ENCODE measurements at regions not wholly inside any gene's neighbourhood (a gene's known extent, or its start where the extent isn't known, plus 50 kb on each side); places are given as distances from the start of the nearest gene placed in this dataset.
A peak's percentile ranks its signal among the peaks of the same experiment; 100 is the strongest.
"Not testable (repeated sequence)": the region's sequence is repeated elsewhere in the genome, so short reads cannot be mapped to it uniquely, and the experiment has no call there.

DNA sequence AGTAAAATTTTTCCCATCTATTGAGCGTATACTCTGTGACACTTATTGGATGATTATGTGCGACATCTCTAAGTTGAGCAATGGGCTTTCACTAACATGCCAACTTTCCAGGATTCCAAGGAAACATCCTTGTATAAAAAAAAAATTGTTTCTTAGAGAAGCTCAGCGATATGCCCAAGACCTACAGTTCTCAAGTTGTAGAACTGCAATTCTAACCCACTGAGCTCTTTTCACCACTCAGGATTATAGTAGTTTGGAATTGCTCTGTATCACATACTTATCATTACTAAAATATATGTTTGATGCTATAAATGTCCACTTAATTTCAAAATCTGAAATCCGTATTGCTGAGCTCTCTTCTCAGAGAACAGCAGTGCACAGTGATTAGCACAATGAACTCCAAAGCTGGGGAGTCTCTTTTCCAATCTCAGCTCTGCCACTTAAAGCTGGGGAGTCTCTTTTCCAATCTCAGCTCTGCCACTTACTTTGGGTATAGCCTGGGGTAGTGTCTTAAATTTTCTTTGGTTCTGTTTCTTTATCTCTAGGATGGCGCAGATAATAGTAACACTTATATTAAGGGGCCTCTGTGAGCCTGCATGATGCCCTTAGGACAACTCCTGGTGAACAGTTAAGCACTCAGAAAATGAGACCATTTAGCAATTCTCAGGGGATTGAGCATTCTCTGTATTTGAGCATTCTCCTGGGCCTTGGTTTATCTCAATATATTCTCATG, 1722.2 kb upstream of the AGA start:
- DNase-seq = no peak

GRCh38 chr4:179165000-179165738, 1722.9 kb upstream of the AGA start:
- DNase-seq = no peak

- no peak for DNase-seq
Measured at GRCh38 chr4:179165862-179166261, 1723.6 kb upstream of the AGA start.

DNA sequence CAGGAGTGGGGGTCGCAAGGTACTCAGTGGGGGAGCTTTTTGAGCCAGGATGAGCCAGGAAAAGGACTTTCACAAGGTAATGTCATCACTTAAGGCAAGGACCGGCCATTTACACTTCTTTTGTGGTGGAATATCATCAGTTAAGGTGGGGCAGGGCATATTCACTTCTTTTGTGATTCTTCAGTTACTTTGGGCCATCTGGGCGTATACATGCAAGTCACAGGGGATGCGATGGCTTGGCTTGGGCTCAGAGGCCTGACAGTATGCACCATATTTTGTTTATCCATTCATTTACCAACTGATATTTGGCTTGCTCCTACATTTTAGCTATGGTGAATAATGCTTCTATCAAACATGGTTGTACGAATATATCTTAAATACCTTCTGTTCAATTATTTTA, 1728.1 kb upstream of the AGA start:
- not testable (repeated sequence) for DNase-seq

- no peak for DNase-seq
Measured at GRCh38 chr4:179182741-179183140, 1740.5 kb upstream of the AGA start.

DNA sequence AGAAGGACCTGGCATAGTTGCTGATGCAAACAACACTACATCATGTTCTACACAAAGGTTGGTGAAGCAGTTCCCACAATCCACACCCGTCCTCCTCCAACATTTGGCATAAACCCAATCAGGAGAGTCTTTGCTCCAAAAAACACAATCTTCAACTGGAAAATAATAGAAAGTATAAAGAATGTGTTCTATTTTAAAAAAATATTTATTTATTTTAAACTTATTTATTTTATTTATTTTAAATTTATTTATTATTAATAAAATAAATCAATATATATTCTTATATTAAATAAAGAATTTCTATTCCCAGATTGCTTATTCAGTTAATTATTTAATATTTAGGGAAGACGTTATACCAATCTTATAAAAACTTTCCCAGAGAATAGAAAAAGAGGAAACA, 1753.7 kb upstream of the AGA start:
- DNase-seq = peak; percentile 73

DNA sequence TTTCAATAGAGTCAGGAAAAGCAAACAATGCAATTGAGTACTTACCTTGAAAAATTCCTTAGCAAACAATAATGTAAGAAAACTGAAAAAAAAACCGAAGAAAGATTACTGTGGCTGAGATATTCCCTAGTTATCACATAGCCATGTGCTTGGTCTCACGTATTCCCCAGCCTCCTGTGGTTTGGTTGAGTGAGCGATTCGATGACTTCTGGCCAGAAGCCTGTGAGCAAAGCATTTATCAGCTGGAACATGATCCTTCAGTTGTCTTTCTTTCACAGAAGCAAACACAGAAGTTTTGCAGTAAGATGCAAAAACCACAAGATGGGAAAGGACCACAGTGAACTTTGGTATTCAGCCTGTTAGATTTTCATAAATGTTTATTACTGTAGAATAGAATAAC, 1754.3 kb upstream of the AGA start:
- DNase-seq = peak; percentile 95

GRCh38 chr4:179200681-179201080, 1758.4 kb upstream of the AGA start:
- no peak for DNase-seq

GRCh38 chr4:179225594-179225993, 1783.4 kb upstream of the AGA start:
- peak; percentile 23 for DNase-seq

GRCh38 chr4:179248821-179249220, 1806.6 kb upstream of the AGA start:
- DNase-seq = no peak

DNA sequence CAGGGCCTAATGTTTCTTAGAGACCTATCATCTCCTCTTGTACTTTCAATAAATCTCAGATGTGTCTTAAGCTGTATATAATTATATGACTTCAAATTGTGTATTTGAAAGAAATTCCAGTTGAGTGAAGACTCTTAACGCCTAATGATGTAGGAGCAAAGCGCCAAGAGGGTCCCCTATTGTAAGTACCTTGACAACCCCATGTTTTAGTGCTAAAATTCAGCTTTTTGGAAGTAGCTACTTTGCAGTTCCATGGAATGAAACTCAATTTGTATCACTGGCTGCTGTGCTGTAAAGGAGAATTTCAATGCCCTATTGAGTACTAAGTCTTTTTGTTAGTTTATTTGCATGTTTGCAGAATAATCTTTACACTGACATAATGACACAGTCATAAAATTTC, 1826.6 kb upstream of the AGA start:
- no peak for DNase-seq

- no peak for DNase-seq
Measured at GRCh38 chr4:179272282-179272681, 1830.0 kb upstream of the AGA start.

GRCh38 chr4:179278647-179279046, 1836.4 kb upstream of the AGA start:
- DNase-seq = peak; percentile 8

DNA sequence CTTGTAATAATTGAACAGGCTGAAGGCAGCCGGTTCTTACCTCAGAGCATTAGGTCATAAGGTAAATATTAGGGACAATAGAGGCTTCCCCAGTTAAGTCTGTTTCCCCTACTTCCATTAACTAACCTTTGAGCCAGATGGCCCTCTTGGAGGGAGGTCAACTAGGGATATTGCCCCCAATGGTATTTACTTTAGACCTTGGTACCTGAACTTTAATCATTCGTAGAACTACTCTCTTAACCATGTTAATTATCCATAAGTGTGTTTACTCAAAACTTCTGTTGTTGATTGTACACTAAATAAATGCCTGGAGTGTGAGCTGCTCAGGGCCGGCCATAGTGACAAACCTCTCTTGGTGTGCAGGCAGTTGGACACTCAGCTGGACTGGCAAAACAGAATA, 1843.5 kb upstream of the AGA start:
- no peak for DNase-seq

DNA sequence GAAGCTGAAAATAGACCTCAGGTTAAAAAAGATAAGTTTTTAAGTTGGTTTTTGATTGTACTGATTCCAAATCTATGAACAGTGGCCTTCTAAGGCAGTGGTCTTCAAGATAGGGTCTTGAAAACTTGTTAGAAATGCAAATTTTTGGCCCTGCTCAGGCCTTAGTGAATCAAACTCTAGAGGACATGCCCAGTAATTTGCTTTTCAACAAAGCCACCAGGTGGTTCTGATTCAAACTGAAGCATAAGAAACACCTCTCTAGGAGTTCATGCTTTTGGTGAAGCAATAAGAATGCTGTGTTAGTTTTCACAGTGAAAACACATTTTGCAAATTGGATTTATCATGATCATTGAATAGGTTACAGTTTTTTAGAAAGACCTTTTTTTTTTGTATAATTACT, 1849.4 kb upstream of the AGA start:
- peak; percentile 12 for DNase-seq

DNA sequence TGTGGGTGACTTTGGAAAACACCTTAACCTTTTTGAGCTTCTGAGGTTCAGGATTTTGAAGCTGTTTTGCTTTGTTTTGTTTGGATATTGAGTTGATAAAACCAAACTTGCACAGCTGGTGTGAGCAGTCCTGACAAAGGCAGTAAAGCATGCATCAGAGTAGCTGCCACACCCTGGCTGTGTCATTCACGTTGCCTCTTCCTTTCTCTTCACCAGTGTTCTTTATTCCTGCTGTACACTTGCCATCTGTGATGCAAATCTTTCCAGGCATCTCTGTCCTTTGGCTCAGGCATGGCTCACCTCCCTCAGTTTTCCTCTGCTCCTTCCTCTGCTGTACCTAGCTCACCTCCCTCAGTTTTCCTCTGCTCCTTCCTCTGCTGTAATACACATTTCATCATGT, 1850.2 kb upstream of the AGA start:
- DNase-seq = no peak

GRCh38 chr4:179307297-179308136, 1865.3 kb upstream of the AGA start:
- peak; percentile 78 for DNase-seq

DNA sequence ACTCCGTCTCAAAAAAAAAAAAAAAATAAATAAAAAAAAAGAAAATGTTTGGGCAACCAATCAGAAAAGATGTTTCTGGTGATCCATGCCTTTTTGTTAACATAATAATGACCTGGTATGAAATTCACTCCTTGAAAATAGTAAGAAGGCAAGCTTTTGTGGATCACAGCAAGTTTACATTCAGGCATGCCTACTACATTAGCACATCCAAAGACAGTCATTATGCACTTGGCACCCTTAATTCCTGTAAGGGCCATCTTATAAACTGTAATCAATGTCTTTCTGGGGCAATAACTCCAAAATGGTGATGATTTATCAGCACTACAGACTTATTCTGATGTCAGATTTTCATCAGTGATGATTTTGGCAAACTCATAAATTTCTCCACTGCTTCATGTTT, 1871.6 kb upstream of the AGA start:
- DNase-seq = no peak

- no peak for DNase-seq
Measured at GRCh38 chr4:179325181-179325580, 1882.9 kb upstream of the AGA start.

DNA sequence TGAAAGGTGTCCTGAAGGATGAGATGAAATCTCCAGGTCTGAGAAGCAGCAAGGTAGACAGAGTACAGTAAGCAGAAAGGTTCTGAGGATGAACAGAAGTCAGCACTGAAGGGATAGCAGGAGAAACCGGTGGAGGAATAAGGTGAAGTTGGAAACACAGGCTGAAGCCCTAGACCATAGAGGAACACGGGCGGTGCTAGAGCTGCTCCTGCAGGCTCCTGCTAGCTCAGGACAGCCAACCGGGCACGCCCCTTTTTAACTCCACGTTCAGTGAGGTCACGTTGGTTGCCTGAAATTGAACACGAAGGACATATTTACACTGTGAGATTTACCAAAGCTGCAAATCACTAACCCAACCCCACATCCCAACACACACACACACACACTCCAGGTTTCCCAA, 1886.4 kb upstream of the AGA start:
- DNase-seq = no peak

GRCh38 chr4:179331362-179331761, 1889.1 kb upstream of the AGA start:
- no peak for DNase-seq

DNA sequence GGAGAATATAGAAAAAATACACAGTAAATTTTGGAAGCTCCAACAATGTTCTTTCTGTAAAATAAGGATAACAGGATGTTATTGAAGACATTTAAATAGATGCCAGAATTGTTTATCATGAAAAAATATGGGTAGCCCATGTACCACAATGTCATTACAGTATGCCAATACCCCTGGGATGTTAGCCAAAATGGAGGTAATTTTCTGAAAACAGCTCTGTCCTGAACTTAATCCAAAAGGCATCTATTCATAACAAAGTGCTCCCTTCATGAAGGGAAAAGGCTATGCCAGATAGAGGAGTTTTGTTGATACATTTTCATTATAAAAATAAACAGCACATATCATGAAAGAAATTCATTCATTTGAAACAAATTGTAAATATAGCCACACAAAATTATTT, 1902.6 kb upstream of the AGA start:
- no peak for DNase-seq

GRCh38 chr4:179352221-179352620, 1910.0 kb upstream of the AGA start:
- DNase-seq = no peak

GRCh38 chr4:179353786-179354185, 1911.5 kb upstream of the AGA start:
- DNase-seq = no peak
